ENCODE measurements at regions not wholly inside any gene's neighbourhood (a gene's known extent, or its start where the extent isn't known, plus 50 kb on each side); places are given as distances from the start of the nearest gene placed in this dataset.

DNA sequence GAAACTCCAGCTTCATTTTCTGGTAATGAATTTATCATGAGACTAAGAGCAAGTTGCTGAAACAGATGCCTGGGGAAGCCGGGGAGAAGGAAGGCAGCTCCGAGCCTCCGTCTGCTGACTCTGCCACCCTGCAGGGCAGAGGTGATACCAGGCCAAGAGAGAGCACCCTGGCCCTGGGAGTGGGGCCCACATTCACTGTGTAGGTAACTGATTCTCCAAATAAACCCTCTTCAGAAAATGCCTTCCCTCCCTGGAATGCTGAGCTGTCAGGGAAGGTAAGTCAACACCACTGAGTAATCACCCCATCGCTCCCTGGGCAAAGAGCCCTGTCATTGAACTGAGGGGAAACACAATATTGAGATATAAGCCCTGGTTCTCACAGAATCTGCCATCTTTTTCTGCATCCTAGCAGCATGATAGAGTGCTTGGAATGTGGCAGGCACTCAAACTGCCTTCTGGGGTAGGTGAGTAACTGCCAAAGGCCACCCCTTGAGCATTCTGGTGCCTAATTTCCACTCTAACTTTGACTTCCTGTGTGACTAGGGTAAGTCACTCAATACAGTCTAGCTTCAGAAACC lies 147.6 kb downstream of the SPATA19 start:
- no peaks in the 10 kb centered on the region for H3K4me1 Mint-ChIP-seq (ENCODE audit: low read depth, unreplicated experiment)
- TF ChIP-seq, protein P1, sequence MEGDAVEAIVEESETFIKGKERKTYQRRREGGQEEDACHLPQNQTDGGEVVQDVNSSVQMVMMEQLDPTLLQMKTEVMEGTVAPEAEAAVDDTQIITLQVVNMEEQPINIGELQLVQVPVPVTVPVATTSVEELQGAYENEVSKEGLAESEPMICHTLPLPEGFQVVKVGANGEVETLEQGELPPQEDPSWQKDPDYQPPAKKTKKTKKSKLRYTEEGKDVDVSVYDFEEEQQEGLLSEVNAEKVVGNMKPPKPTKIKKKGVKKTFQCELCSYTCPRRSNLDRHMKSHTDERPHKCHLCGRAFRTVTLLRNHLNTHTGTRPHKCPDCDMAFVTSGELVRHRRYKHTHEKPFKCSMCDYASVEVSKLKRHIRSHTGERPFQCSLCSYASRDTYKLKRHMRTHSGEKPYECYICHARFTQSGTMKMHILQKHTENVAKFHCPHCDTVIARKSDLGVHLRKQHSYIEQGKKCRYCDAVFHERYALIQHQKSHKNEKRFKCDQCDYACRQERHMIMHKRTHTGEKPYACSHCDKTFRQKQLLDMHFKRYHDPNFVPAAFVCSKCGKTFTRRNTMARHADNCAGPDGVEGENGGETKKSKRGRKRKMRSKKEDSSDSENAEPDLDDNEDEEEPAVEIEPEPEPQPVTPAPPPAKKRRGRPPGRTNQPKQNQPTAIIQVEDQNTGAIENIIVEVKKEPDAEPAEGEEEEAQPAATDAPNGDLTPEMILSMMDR (IDR thresholded peaks at IDR 0.05; ENCODE audit: unreplicated experiment) = no peak
- H3K27ac Mint-ChIP-seq (ENCODE audit: unreplicated experiment) = no peak overlapping the region
- CTCF ChIA-PET = no interaction called here
- no peak overlapping the region for H3K4me3 Mint-ChIP-seq (ENCODE audit: low read depth, unreplicated experiment)
- H3K27me3 Mint-ChIP-seq (ENCODE audit: unreplicated experiment) = no peaks in the 10 kb centered on the region
- DNase-seq = no peak
- H3K36me3 Mint-ChIP-seq (ENCODE audit: insufficient read depth, unreplicated experiment) = no peaks in the 10 kb centered on the region
- H3K9me3 Mint-ChIP-seq (ENCODE audit: low read depth, unreplicated experiment) = peaks cover 22% of the 10 kb centered on the region
- intact Hi-C loops (cut with micrococcal nuclease; ENCODE audit: unreplicated experiment) = no loop called here
- no TSS peak for BruUV-seq (replicated peaks)

DNA sequence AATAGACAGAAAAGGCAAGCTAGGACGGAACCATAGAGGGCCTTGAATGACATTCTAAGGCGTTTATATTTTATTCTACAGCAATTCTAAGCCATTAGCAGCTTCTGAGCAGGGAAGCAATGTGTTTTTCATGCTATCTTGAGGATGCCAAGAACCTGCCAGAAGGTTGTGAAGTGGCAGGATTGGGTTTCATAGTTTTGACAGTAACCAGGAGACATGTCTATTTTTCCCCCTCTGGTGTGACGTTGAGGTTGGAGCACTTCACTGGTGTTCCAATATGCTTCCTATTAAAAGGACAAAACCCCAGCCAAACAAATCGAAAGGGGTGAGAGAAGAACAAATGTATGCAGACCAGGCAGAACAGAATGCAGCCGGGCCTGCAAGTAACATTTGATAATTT lies 148.2 kb downstream of the SPATA19 start:
- H3K9me3 Mint-ChIP-seq (ENCODE audit: low read depth, unreplicated experiment) = peaks cover 22% of the 10 kb centered on the region
- TF ChIP-seq, protein P1 (IDR thresholded peaks at IDR 0.05; ENCODE audit: unreplicated experiment) = no peak

DNA sequence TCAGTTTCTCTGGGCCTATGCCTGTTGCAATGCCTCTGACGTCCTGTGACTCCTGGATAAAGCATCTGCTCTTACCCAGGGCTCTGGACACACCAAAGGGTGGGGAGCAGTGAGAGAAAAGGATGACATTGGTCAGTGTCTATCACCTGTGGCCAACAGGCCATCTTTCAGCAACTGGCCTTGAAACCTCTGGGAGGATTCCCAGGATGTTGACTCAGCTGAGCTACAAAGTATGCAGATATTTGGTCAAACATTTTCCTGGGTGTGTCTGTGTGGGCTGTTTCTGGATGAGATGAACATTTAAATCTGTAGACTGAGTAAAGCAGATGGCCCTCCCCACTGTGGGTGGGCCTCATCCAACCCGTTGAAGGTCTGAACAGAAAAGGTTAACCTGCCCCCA lies 149.9 kb downstream of the SPATA19 start:
- intact Hi-C loops (cut with micrococcal nuclease; ENCODE audit: unreplicated experiment) = no loop called here
- H3K9me3 Mint-ChIP-seq (ENCODE audit: low read depth, unreplicated experiment) = peaks cover 21% of the 10 kb centered on the region
- DNase-seq = no peak
- H3K27me3 Mint-ChIP-seq (ENCODE audit: unreplicated experiment) = no peaks in the 10 kb centered on the region
- H3K27ac Mint-ChIP-seq (ENCODE audit: unreplicated experiment) = no peak overlapping the region
- no peaks in the 10 kb centered on the region for H3K4me1 Mint-ChIP-seq (ENCODE audit: low read depth, unreplicated experiment)
- TF ChIP-seq, protein P1 (IDR thresholded peaks at IDR 0.05; ENCODE audit: unreplicated experiment) = no peak
- no TSS peak for BruUV-seq (replicated peaks)
- H3K4me3 Mint-ChIP-seq (ENCODE audit: low read depth, unreplicated experiment) = no peak overlapping the region
- CTCF ChIA-PET = no interaction called here
- H3K36me3 Mint-ChIP-seq (ENCODE audit: insufficient read depth, unreplicated experiment) = no peaks in the 10 kb centered on the region

More for the DNA sequence above, 148.2 kb downstream of the SPATA19 start:
- no TSS peak for BruUV-seq (replicated peaks)
- Mint-ChIP-seq H3K4me3 (ENCODE audit: low read depth, unreplicated experiment) (no peak overlapping the region), H3K27ac (ENCODE audit: unreplicated experiment) (no peak overlapping the region), H3K36me3 (ENCODE audit: insufficient read depth, unreplicated experiment) (no peaks in the 10 kb centered on the region), H3K4me1 (ENCODE audit: low read depth, unreplicated experiment) (no peaks in the 10 kb centered on the region), H3K27me3 (ENCODE audit: unreplicated experiment) (no peaks in the 10 kb centered on the region)
- CTCF ChIA-PET = no interaction called here
- DNase-seq = no peak
- intact Hi-C loops (cut with micrococcal nuclease; ENCODE audit: unreplicated experiment) = no loop called here

DNA sequence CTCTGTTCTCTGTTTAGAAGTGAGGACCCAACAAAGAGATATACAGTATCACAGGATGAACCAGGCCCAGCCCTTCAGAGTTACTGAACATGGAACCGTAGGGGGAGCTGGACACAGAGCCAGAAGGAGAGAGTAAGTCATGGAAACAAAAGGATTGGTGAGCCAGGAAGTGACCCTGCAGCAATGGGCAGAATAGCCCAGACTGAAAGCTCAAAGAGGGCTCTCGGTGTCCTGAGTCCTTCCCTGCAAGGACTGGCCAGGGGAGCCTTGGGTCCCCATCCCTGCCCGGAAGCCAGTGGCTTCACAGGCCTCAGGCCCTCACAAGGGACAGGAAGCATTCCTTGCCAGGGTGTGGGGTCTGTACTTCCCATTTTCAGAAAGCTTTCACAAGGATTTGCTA lies 150.6 kb downstream of the SPATA19 start:
- Mint-ChIP-seq H3K9me3 (ENCODE audit: low read depth, unreplicated experiment) (peaks cover 21% of the 10 kb centered on the region), H3K27me3 (ENCODE audit: unreplicated experiment) (no peaks in the 10 kb centered on the region), H3K27ac (ENCODE audit: unreplicated experiment) (no peak overlapping the region), H3K4me1 (ENCODE audit: low read depth, unreplicated experiment) (no peaks in the 10 kb centered on the region), H3K36me3 (ENCODE audit: insufficient read depth, unreplicated experiment) (no peaks in the 10 kb centered on the region), H3K4me3 (ENCODE audit: low read depth, unreplicated experiment) (no peak overlapping the region)
- BruUV-seq (replicated peaks) = no TSS peak
- intact Hi-C loops (cut with micrococcal nuclease; ENCODE audit: unreplicated experiment) = no loop called here
- DNase-seq = no peak
- CTCF ChIA-PET = no interaction called here
- TF ChIP-seq, protein P1 (IDR thresholded peaks at IDR 0.05; ENCODE audit: unreplicated experiment) = no peak
